Cortex of kidney (tissue), 1 donor: ENCODE measurements at regions not wholly inside any gene's neighbourhood (a gene's known extent, or its start where the extent isn't known, plus 50 kb on each side); places are given as distances from the start of the nearest gene placed in this dataset.
"Not testable (repeated sequence)": the region's sequence is repeated elsewhere in the genome, so short reads cannot be mapped to it uniquely, and the experiment has no call there.

Experiments used
- DNase-seq: peaks from one replicate; lab custom pipeline; 2025; lab: John Stamatoyannopoulos, UW

- no peak for DNase-seq
These were observed 747.8 kb upstream of the GBE1 start for GRCh38 chr3:82509106-82509842.

- DNase-seq: no peak
These were observed 744.8 kb upstream of the GBE1 start for GRCh38 chr3:82506204-82506603.

GRCh38 chr3:82505079-82505756 is 743.8 kb upstream of the GBE1 start:
- peak; percentile 12 for DNase-seq

GRCh38 chr3:82498186-82498585 is 736.7 kb upstream of the GBE1 start:
- DNase-seq: no peak

- DNase-seq: no peak
These were observed 735.6 kb upstream of the GBE1 start for GRCh38 chr3:82496890-82497560.

- DNase-seq: no peak
These were observed 734.2 kb upstream of the GBE1 start for GRCh38 chr3:82495655-82496054.

- no peak for DNase-seq
These were observed 733.6 kb upstream of the GBE1 start for GRCh38 chr3:82494977-82495489.

- DNase-seq: no peak
These were observed 732.4 kb upstream of the GBE1 start for GRCh38 chr3:82493858-82494257.

GRCh38 chr3:82475306-82475705 is 713.9 kb upstream of the GBE1 start:
- no peak for DNase-seq

GRCh38 chr3:82474711-82475110 is 713.3 kb upstream of the GBE1 start:
- DNase-seq: no peak

GRCh38 chr3:82473864-82474541 is 712.6 kb upstream of the GBE1 start:
- no peak for DNase-seq

- DNase-seq: no peak
These were observed 705.6 kb upstream of the GBE1 start for GRCh38 chr3:82467051-82467450.

GRCh38 chr3:82462977-82463376 is 701.5 kb upstream of the GBE1 start:
- DNase-seq: no peak

GRCh38 chr3:82461049-82461889 is 699.8 kb upstream of the GBE1 start:
- no peak for DNase-seq

GRCh38 chr3:82448320-82448719 is 686.9 kb upstream of the GBE1 start:
- no peak for DNase-seq

GRCh38 chr3:82428821-82429220 is 667.4 kb upstream of the GBE1 start:
- not testable (repeated sequence) for DNase-seq

- no peak for DNase-seq
These were observed 662.5 kb upstream of the GBE1 start for GRCh38 chr3:82424031-82424339.

- no peak for DNase-seq
These were observed 662.0 kb upstream of the GBE1 start for GRCh38 chr3:82423268-82424030.

- no peak for DNase-seq
These were observed 655.4 kb upstream of the GBE1 start for GRCh38 chr3:82416830-82417229.

- DNase-seq: no peak
These were observed 654.9 kb upstream of the GBE1 start for GRCh38 chr3:82416349-82416748.

GRCh38 chr3:82413171-82413570 is 651.7 kb upstream of the GBE1 start:
- DNase-seq: no peak
